Midbrain (tissue), 1 donor: ENCODE measurements at regions not wholly inside any gene's neighbourhood (a gene's known extent, or its start where the extent isn't known, plus 50 kb on each side); places are given as distances from the start of the nearest gene placed in this dataset.
"Not testable (repeated sequence)": the region's sequence is repeated elsewhere in the genome, so short reads cannot be mapped to it uniquely, and the experiment has no call there.

Source experiments
- DNase-seq: peaks from one replicate; lab custom pipeline; 2025; lab: John Stamatoyannopoulos, UW

- DNase-seq = no peak
Measured at GRCh38 chr1:88293691-88294190, 390.3 kb upstream of the PKN2 start.

GRCh38 chr1:88296227-88296626 lies 387.8 kb upstream of the PKN2 start:
- no peak for DNase-seq

GRCh38 chr1:88296642-88297041 lies 387.4 kb upstream of the PKN2 start:
- no peak for DNase-seq

- no peak for DNase-seq
Measured at GRCh38 chr1:88298506-88298905, 385.6 kb upstream of the PKN2 start.

- no peak for DNase-seq
Measured at GRCh38 chr1:88300752-88301263, 383.3 kb upstream of the PKN2 start.

- peak; percentile 58 for DNase-seq
Measured at GRCh38 chr1:88302843-88303486, 381.1 kb upstream of the PKN2 start.

GRCh38 chr1:88311265-88311664 lies 372.8 kb upstream of the PKN2 start:
- no peak for DNase-seq

- DNase-seq = no peak
Measured at GRCh38 chr1:88311907-88312306, 372.2 kb upstream of the PKN2 start.

- DNase-seq = no peak
Measured at GRCh38 chr1:88317396-88317795, 366.7 kb upstream of the PKN2 start.

- no peak for DNase-seq
Measured at GRCh38 chr1:88318740-88319139, 365.3 kb upstream of the PKN2 start.

- no peak for DNase-seq
Measured at GRCh38 chr1:88320291-88320690, 363.8 kb upstream of the PKN2 start.

- DNase-seq = no peak
Measured at GRCh38 chr1:88321706-88322105, 362.4 kb upstream of the PKN2 start.

- no peak for DNase-seq
Measured at GRCh38 chr1:88324899-88325298, 359.2 kb upstream of the PKN2 start.

GRCh38 chr1:88327391-88328267 lies 356.4 kb upstream of the PKN2 start:
- DNase-seq = no peak

- no peak for DNase-seq
Measured at GRCh38 chr1:88330201-88330600, 353.9 kb upstream of the PKN2 start.

GRCh38 chr1:88333086-88333695 lies 350.9 kb upstream of the PKN2 start:
- DNase-seq = no peak

- no peak for DNase-seq
Measured at GRCh38 chr1:88341447-88341846, 342.6 kb upstream of the PKN2 start.

- DNase-seq = not testable (repeated sequence)
Measured at GRCh38 chr1:88342081-88342480, 342.0 kb upstream of the PKN2 start.

GRCh38 chr1:88350648-88351047 lies 333.4 kb upstream of the PKN2 start:
- DNase-seq = no peak

GRCh38 chr1:88351960-88352359 lies 332.1 kb upstream of the PKN2 start:
- no peak for DNase-seq

GRCh38 chr1:88354256-88354655 lies 329.8 kb upstream of the PKN2 start:
- DNase-seq = no peak

GRCh38 chr1:88357729-88358128 lies 326.3 kb upstream of the PKN2 start:
- no peak for DNase-seq
